GM21367 (cell line): ENCODE measurements at regions not wholly inside any gene's neighbourhood (a gene's known extent, or its start where the extent isn't known, plus 50 kb on each side); places are given as distances from the start of the nearest gene placed in this dataset.

Experiments
- ATAC-seq: cut with Tn5 transposase; IDR thresholded peaks from one replicate; pipeline ENCODE4 v1.9.1; 2021; ENCODE audit not compliant: unreplicated experiment

- no peak for ATAC-seq
These were observed 718.5 kb downstream of the UQCRFS1 start for GRCh38 chr19:28494461-28494860.

GRCh38 chr19:28493884-28494283 is 719.1 kb downstream of the UQCRFS1 start:
- no peak for ATAC-seq

- ATAC-seq, result no peak
These were observed 720.3 kb downstream of the UQCRFS1 start for GRCh38 chr19:28492621-28493020.

GRCh38 chr19:28492201-28492600 is 720.8 kb downstream of the UQCRFS1 start:
- ATAC-seq, result no peak

GRCh38 chr19:28489776-28490175 is 723.2 kb downstream of the UQCRFS1 start:
- no peak for ATAC-seq

GRCh38 chr19:28489126-28489660 is 723.8 kb downstream of the UQCRFS1 start:
- ATAC-seq, result no peak

- ATAC-seq, result no peak
These were observed 725.0 kb downstream of the UQCRFS1 start for GRCh38 chr19:28487999-28488398.

- no peak for ATAC-seq
These were observed 726.0 kb downstream of the UQCRFS1 start for GRCh38 chr19:28486926-28487325.

- ATAC-seq, result no peak
These were observed 726.5 kb downstream of the UQCRFS1 start for GRCh38 chr19:28486473-28486872.

GRCh38 chr19:28485292-28485691 is 727.7 kb downstream of the UQCRFS1 start:
- ATAC-seq, result no peak

- no peak for ATAC-seq
These were observed 729.8 kb downstream of the UQCRFS1 start for GRCh38 chr19:28483197-28483596.

GRCh38 chr19:28482221-28482620 is 730.7 kb downstream of the UQCRFS1 start:
- no peak for ATAC-seq

GRCh38 chr19:28481674-28482073 is 731.3 kb downstream of the UQCRFS1 start:
- ATAC-seq, result no peak

GRCh38 chr19:28475525-28475924 is 737.4 kb downstream of the UQCRFS1 start:
- no peak for ATAC-seq

GRCh38 chr19:28472843-28473242 is 740.1 kb downstream of the UQCRFS1 start:
- ATAC-seq, result no peak

- no peak for ATAC-seq
These were observed 741.0 kb downstream of the UQCRFS1 start for GRCh38 chr19:28471731-28472510.

GRCh38 chr19:28469544-28469943 is 743.4 kb downstream of the UQCRFS1 start:
- ATAC-seq, result no peak

- no peak for ATAC-seq
These were observed 744.1 kb downstream of the UQCRFS1 start for GRCh38 chr19:28468701-28469459.

GRCh38 chr19:28466107-28467045 is 746.6 kb downstream of the UQCRFS1 start:
- ATAC-seq, result no peak

GRCh38 chr19:28465371-28466086 is 747.4 kb downstream of the UQCRFS1 start:
- no peak for ATAC-seq
